ENCODE measurements at regions not wholly inside any gene's neighbourhood (a gene's known extent, or its start where the extent isn't known, plus 50 kb on each side); places are given as distances from the start of the nearest gene placed in this dataset.

- Histone ChIP-seq H3K36me3 (ENCODE audit: control insufficient read depth, insufficient read depth, low read length) (peaks cover 4% of the 10 kb centered on the region; the same call in 2 of the 3 replicates), H3K9me1 (ENCODE audit: control insufficient read depth, insufficient read depth, low read length) (no peaks in the 10 kb centered on the region), H3K79me2 (ENCODE audit: control insufficient read depth, insufficient read depth, low read length) (no peaks in the 10 kb centered on the region), H3K27ac (ENCODE audit: extremely low read depth, low read depth, low read length) (no peak overlapping the region), H3K9ac (ENCODE audit: insufficient read depth in 1 of 2, low read depth in 2 of 2, low read length in 2 of 2) (no peak overlapping the region), H2AFZ (ENCODE audit: low read depth, low read length) (no peak overlapping the region), H3K4me3 (no peak overlapping the region), H3K9me3 (replicated peaks; ENCODE audit: control insufficient read depth, insufficient read depth, low read depth, low read length) (no peaks in the 10 kb centered on the region), H3K4me2 (ENCODE audit: insufficient read depth, low read length) (no peak overlapping the region), H3K27me3 (ENCODE audit: control insufficient read depth in 2 of 2, insufficient read depth in 2 of 2, low read length in 2 of 2) (no peaks in the 10 kb centered on the region), H4K20me1 (replicated peaks; ENCODE audit: control insufficient read depth, insufficient read depth, low read length) (no peaks in the 10 kb centered on the region), H3K4me1 (replicated peaks in 1 of 2; ENCODE audit: control insufficient read depth in 2 of 2, insufficient read depth in 2 of 2, low read length in 2 of 2) (no peaks in the 10 kb centered on the region)
- 21% methylated on average over 4 of the region's 4 CpGs for WGBS (ENCODE audit: insufficient coverage, low coverage, missing lambda C conversion rate)
- no TSS peak for BruUV-seq (replicated peaks)
- in situ Hi-C loops (cut with MboI) (no loop called here), intact Hi-C loops (cut with micrococcal nuclease) (no loop called here)
- DNase-seq (ENCODE audit: extremely low read depth in 1 of 4, low spot score in 3 of 4) (no peak), FAIRE-seq (no peak), ATAC-seq (no peak)
- ChIA-PET CTCF (ENCODE audit: low intra/inter-chr PET ratio) (no interaction called here), POLR2A (interaction anchor here (0.6 kb wide), 1 partner anchor 809 kb away, joined by 3 read pairs; no protein-coding TSS in a partner anchor)
- TF ChIP-seq RBM34 (IDR thresholded peaks at IDR 0.05; ENCODE audit: borderline replicate concordance, insufficient read depth, low read length) (no peak), PHF21A (IDR thresholded peaks at IDR 0.05; ENCODE audit: borderline replicate concordance, low read depth) (no peak), E2F6 (IDR thresholded peaks at IDR 0.05; ENCODE audit: borderline replicate concordance in 1 of 2, extremely low read depth in 1 of 2, insufficient read depth in 1 of 2, insufficient read length in 1 of 2, low read depth in 1 of 2, low read length in 1 of 2, poor library complexity in 1 of 2, severe bottlenecking in 1 of 2) (no peak), ZNF398 (CRISPR knock-in tag; IDR thresholded peaks at IDR 0.05) (no peak), ETS2 (tag; IDR thresholded peaks at IDR 0.05; ENCODE audit: borderline replicate concordance, poor library complexity, severe bottlenecking) (no peak), MCM2 (IDR thresholded peaks at IDR 0.05; ENCODE audit: low read depth) (no peak), L3MBTL2 (IDR thresholded peaks at IDR 0.05) (no peak)
These were observed 151.0 kb downstream of the SH2D1A start for GRCh38 chrX:124497386-124497785.

All from K562 (cell line).